ENCODE measurements at regions not wholly inside any gene's neighbourhood (a gene's known extent, or its start where the extent isn't known, plus 50 kb on each side); places are given as distances from the start of the nearest gene placed in this dataset.

DNA sequence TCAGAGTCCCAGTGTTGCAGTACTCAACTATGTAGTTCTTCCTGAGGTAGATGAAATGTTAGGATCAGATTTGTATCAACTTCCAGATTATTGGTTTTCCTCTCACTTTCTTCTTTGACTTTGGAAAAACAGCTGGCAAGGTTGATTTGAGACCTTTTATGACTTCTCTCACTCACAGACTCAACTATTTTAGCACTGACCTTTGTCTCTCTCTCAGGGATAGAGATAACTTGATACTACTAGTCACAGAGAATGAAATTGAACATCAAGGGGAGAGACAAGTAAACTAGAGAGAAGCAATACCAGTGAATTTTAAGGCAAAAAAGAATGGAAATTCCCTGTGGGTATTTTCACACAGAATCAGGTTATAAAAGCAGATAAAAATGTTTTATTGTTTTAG lies 159.7 kb upstream of the B3GALT2 start:
- DNase-seq = no peak
- H3K36me3 ChIP-seq (ENCODE audit: control insufficient read depth in 4 of 4, insufficient read depth in 4 of 4, low read length in 4 of 4) = no peaks in the 10 kb centered on the region
- H3K27me3 ChIP-seq (ENCODE audit: control insufficient read depth in 3 of 3, insufficient read depth in 3 of 3, low read length in 2 of 3) = no peaks in the 10 kb centered on the region
- no peak overlapping the region for H3K4me3 ChIP-seq
- no peak overlapping the region for H3K27ac ChIP-seq (ENCODE audit: low read depth in 1 of 2, low read length in 1 of 2)
- H3K9me3 ChIP-seq (ENCODE audit: control insufficient read depth in 4 of 4, insufficient read depth in 3 of 4, low read length in 3 of 4) = no peaks in the 10 kb centered on the region
- no peak for ATAC-seq (ENCODE audit: insufficient read depth, low FRiP score)
- TF ChIP-seq, protein P1, sequence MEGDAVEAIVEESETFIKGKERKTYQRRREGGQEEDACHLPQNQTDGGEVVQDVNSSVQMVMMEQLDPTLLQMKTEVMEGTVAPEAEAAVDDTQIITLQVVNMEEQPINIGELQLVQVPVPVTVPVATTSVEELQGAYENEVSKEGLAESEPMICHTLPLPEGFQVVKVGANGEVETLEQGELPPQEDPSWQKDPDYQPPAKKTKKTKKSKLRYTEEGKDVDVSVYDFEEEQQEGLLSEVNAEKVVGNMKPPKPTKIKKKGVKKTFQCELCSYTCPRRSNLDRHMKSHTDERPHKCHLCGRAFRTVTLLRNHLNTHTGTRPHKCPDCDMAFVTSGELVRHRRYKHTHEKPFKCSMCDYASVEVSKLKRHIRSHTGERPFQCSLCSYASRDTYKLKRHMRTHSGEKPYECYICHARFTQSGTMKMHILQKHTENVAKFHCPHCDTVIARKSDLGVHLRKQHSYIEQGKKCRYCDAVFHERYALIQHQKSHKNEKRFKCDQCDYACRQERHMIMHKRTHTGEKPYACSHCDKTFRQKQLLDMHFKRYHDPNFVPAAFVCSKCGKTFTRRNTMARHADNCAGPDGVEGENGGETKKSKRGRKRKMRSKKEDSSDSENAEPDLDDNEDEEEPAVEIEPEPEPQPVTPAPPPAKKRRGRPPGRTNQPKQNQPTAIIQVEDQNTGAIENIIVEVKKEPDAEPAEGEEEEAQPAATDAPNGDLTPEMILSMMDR (IDR thresholded peaks at IDR 0.05; ENCODE audit: control extremely low read depth, extremely low read depth) = no peak
- H3K4me1 ChIP-seq (ENCODE audit: control insufficient read depth in 5 of 5, insufficient read depth in 5 of 5, low read length in 5 of 5) = peaks cover 0 to 18% (median 5%) of the 10 kb centered on the region in 5 donors
- no peak overlapping the region for H3K9ac ChIP-seq (ENCODE audit: insufficient read depth in 1 of 2, low read length in 2 of 2)

DNA sequence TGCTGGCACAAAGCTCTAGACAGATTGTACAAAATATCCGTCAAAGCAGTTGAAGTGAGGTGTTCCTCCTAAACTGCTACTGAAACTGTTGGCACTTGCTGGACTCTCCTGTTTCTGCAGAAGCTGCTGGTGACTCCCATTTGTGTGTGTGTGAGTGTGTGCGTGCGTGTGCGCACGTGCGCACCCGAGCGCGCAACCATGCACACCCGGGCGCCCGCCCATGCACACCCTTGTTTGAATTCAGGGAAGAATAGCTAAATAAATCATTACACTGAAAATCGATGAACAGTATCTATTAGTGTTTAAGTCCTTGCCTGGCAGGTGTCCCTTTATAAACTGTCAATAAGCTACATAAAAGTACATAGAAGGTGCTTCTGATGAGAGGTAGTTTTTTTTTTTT lies 156.4 kb upstream of the B3GALT2 start:
- TF ChIP-seq, protein P1 (IDR thresholded peaks at IDR 0.05; ENCODE audit: control extremely low read depth, extremely low read depth) = no peak
- Histone ChIP-seq H3K36me3 (ENCODE audit: control insufficient read depth in 4 of 4, insufficient read depth in 4 of 4, low read length in 4 of 4) (no peaks in the 10 kb centered on the region), H3K27ac (ENCODE audit: low read depth in 1 of 2, low read length in 1 of 2) (no peak overlapping the region), H3K4me1 (ENCODE audit: control insufficient read depth in 5 of 5, insufficient read depth in 5 of 5, low read length in 5 of 5) (peaks cover 0 to 2% (median 0%) of the 10 kb centered on the region in 5 donors), H3K27me3 (ENCODE audit: control insufficient read depth in 3 of 3, insufficient read depth in 3 of 3, low read length in 2 of 3) (no peaks in the 10 kb centered on the region), H3K9ac (ENCODE audit: insufficient read depth in 1 of 2, low read length in 2 of 2) (no peak overlapping the region), H3K9me3 (ENCODE audit: control insufficient read depth in 4 of 4, insufficient read depth in 3 of 4, low read length in 3 of 4) (no peaks in the 10 kb centered on the region), H3K4me3 (no peak overlapping the region)
- WGBS, 2 donors = 97% methylated on average over 13 of the region's 13 CpGs
- no peak for DNase-seq
- ATAC-seq (ENCODE audit: insufficient read depth, low FRiP score) = no peak

DNA sequence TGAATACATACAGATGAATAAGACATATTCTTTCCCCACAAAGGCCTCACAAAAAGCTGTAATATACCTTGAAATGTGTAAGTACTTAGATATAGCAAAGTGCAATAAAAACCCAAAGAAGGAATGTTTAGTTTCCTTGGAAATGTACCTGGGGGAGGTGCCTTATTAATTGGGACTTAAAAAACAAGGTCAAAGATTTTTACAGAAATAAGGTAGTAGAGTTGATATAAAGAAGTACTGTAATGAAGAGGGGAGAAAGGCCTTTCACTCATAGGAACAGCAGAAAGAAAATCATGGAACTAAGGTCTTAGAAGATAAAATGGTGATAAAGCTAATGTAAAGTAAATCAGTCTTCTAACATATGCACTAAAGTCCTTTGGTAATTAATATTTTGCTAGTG lies 153.9 kb upstream of the B3GALT2 start:
- Histone ChIP-seq H3K36me3 (ENCODE audit: control insufficient read depth in 4 of 4, insufficient read depth in 4 of 4, low read length in 4 of 4) (no peaks in the 10 kb centered on the region), H3K27ac (ENCODE audit: low read depth in 1 of 2, low read length in 1 of 2) (no peak overlapping the region), H3K4me3 (no peak overlapping the region), H3K9me3 (ENCODE audit: control insufficient read depth in 4 of 4, insufficient read depth in 3 of 4, low read length in 3 of 4) (no peaks in the 10 kb centered on the region), H3K4me1 (ENCODE audit: control insufficient read depth in 5 of 5, insufficient read depth in 5 of 5, low read length in 5 of 5) (peaks cover 0 to 7% (median 0%) of the 10 kb centered on the region in 5 donors), H3K27me3 (ENCODE audit: control insufficient read depth in 3 of 3, insufficient read depth in 3 of 3, low read length in 2 of 3) (no peaks in the 10 kb centered on the region), H3K9ac (ENCODE audit: insufficient read depth in 1 of 2, low read length in 2 of 2) (no peak overlapping the region)
- TF ChIP-seq, protein P1 (IDR thresholded peaks at IDR 0.05; ENCODE audit: control extremely low read depth, extremely low read depth) = no peak
- no peak for ATAC-seq (ENCODE audit: insufficient read depth, low FRiP score)
- DNase-seq = no peak

DNA sequence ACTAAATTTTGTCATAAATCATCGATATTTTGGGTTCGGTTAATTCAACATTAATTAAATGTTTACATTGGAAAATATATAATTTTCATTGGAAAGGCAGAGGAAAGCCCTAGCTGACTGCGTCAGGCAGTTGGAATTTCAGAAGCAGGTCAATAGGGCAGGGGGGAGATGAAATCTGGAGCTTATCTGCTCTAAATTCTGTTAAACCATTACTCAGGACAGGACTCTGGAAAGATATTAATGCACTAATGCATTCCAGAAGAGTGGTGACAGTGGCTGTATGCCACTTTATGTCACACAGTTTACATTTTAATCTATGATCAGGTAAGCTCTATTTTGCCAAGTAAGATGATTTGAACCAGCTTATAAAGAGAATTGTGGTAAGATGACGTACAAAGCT lies 153.0 kb upstream of the B3GALT2 start:
- DNase-seq (no peak), ATAC-seq (ENCODE audit: insufficient read depth, low FRiP score) (no peak)
- TF ChIP-seq, protein P1 (IDR thresholded peaks at IDR 0.05; ENCODE audit: control extremely low read depth, extremely low read depth) = no peak
- Histone ChIP-seq H3K36me3 (ENCODE audit: control insufficient read depth in 4 of 4, insufficient read depth in 4 of 4, low read length in 4 of 4) (no peaks in the 10 kb centered on the region), H3K9ac (ENCODE audit: insufficient read depth in 1 of 2, low read length in 2 of 2) (no peak overlapping the region), H3K27ac (ENCODE audit: low read depth in 1 of 2, low read length in 1 of 2) (no peak overlapping the region), H3K9me3 (ENCODE audit: control insufficient read depth in 4 of 4, insufficient read depth in 3 of 4, low read length in 3 of 4) (no peaks in the 10 kb centered on the region), H3K4me3 (no peak overlapping the region), H3K4me1 (ENCODE audit: control insufficient read depth in 5 of 5, insufficient read depth in 5 of 5, low read length in 5 of 5) (peaks cover 0 to 7% (median 0%) of the 10 kb centered on the region in 5 donors), H3K27me3 (ENCODE audit: control insufficient read depth in 3 of 3, insufficient read depth in 3 of 3, low read length in 2 of 3) (no peaks in the 10 kb centered on the region)
- 86 to 91% methylated on average over 4 of the region's 4 CpGs for WGBS, 2 donors

Data from lung (tissue), 11 donors.